Hematopoietic multipotent progenitor cell treated with erythropoietin and hydrocortisone succinate and interleukin-3 and kit ligand, for 17 days (in vitro differentiated cells): ENCODE measurements at regions not wholly inside any gene's neighbourhood (a gene's known extent, or its start where the extent isn't known, plus 50 kb on each side); places are given as distances from the start of the nearest gene placed in this dataset.

Experiments
- DNase-seq: peaks from one replicate; pipeline ENCODE4 v3.0.0-alpha.2; 2015; ENCODE audit warnings: low spot score

- DNase-seq, result no peak
These were observed 75.2 kb upstream of the NGF start for GRCh38 chr1:115413208-115413607.

- DNase-seq, result no peak
These were observed 74.7 kb upstream of the NGF start for GRCh38 chr1:115412733-115413132.

DNA sequence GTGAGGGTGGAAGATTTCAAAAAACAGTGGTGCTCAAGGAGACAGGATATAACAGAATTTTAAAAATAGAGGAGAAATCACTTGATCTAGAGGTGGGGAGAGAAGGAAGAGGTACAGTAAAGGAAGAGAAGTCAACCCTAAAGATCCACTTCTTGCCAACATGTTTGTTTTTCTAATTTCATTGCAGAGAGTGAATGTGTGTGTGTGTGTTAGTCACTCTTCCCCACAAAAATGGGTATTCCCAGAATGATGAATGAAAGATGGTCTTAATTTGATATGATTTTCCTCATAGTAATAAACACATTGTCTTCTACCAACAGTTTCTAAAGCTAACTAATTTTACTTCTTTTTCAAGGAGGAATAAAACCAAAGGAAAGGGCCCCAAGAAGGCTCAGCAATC, 74.2 kb upstream of the NGF start:
- DNase-seq, result no peak

GRCh38 chr1:115411371-115412063, 73.5 kb upstream of the NGF start:
- DNase-seq, result no peak

DNA sequence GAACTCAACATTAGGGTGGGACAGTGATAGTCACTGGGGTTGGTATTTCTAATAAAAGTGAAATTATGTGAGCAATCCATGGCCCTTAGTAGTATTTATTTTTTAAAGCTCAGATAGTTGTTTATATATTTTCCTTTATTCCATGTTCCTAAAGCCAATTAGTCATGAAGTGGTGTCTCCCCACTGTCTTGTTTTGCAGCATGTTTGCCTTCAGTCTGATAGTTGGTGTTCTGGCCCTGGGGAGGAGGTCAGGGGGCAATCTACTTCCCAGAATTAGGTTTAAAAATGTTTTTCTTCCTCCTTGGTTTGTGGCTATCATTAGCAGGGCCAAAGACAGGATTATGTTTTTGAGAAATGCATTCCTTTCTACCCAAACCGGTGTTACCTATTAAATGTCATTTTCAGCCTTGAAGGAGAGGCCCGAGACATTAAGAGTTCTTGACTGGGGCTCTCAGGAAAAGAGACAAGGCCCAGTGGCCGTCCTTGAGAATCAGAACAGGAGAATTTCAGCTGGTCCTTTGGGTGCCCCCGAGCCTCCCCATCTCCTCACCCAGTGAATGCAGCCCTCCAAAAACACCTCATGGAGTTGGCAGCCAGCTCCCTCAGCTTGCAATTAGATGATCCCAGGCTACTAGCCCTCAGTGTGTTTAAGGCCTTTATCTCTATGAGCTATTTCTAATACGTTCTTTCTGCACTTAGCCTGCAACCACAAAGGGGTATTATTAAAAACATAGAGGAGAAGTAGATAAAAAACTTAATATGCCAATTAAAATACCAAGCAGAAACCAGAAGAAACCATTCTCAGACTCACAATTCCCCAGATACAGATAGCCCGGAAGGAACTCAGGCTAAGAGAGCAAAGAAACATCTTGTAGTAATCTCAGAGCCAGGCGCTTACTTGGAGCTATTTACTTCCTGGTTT, 71.3 kb upstream of the NGF start:
- no peak for DNase-seq

- no peak for DNase-seq
These were observed 70.5 kb upstream of the NGF start for GRCh38 chr1:115408533-115408932.

DNA sequence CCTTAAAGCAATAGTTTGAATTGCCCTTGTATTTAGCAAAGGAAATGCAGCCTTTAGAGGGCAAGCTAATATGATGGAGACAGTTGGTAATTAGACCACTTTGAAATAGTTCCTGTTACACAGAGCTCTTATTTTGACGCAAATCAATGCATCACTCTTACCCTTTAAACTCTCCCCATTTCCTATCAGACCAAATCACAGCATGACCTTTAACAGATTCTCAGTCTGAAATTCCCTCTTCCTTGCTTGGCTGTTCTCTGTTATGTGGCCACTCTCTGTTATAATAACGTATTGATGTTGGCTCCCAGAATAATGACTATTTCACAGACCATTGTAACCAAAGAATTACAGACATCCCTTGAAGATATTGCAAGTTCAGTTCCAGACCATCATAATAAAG, 66.9 kb upstream of the NGF start:
- DNase-seq, result no peak

GRCh38 chr1:115402753-115403184, 64.7 kb upstream of the NGF start:
- no peak for DNase-seq

GRCh38 chr1:115401676-115402075, 63.6 kb upstream of the NGF start:
- DNase-seq, result no peak

- DNase-seq, result no peak
These were observed 62.8 kb upstream of the NGF start for GRCh38 chr1:115400891-115401290.

DNA sequence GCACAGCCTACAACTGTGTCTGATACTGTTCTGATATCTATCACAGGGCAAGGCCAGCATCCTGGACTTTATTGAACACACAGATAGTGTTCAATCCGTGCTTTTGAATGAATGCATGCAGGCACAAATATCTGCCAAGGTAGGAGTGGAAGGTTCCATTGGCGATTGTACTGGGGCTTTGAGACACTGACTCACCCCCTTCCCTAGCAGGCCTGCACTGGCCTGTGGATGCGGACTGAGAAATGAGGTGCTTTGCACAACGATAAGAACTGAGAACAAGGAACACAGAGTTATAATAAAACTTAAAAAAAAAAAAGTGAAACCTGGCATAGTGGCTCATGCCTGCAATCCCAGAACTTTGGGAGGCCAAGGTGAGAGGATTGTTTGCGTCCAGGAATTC, 62.4 kb upstream of the NGF start:
- no peak for DNase-seq

DNA sequence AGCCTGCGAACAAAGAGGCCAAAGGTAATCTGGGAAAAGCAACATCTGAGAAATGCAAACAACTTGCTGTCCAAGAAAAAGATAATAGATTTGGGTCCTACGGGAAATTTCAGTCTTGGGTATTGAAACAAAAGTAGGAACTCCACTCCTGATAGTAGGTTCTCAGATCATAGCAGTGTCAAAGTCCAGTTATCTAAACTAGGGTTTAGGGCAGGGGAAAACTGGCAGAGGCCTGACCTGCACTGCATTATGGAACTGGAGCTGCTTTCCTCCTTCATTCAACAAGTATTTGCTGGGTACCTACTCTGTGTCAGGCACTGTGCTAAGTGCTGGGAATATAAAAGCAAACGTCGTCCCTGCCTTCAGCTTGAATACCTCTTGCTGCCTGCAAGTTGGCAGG, 60.7 kb upstream of the NGF start:
- no peak for DNase-seq
